HG02973 (cell line): ENCODE measurements at regions not wholly inside any gene's neighbourhood (a gene's known extent, or its start where the extent isn't known, plus 50 kb on each side); places are given as distances from the start of the nearest gene placed in this dataset.
"Not testable (repeated sequence)": the region's sequence is repeated elsewhere in the genome, so short reads cannot be mapped to it uniquely, and the experiment has no call there.

Experiments used
- ATAC-seq: cut with Tn5 transposase; IDR thresholded peaks from one replicate; pipeline ENCODE4 v1.9.1; 2021; ENCODE audit warnings: moderate library complexity; ENCODE audit not compliant: unreplicated experiment

GRCh38 chr5:36389245-36389644 is 87.5 kb upstream of the RANBP3L start:
- no peak for ATAC-seq

GRCh38 chr5:36390640-36391039 is 88.9 kb upstream of the RANBP3L start:
- ATAC-seq, result no peak

DNA sequence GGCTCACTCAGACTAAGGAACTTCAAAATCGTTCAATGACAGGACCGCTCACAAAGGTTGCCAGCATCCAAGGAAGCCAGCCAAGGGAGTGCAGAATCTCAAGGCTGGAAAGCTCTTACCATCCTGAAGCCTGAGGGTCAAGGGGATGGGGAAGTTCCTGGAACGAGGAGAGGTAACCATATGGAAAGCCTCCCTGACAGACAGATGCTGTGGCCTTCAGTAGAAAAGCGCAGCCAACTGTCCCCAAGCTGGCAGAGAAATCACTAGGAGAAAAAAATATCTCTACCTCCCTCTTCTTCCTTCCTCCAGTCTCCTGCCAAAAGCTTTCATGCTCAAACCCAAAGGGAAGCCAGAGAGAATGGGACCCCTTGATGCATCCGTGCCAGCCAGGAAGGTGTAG is 90.5 kb upstream of the RANBP3L start:
- no peak for ATAC-seq

DNA sequence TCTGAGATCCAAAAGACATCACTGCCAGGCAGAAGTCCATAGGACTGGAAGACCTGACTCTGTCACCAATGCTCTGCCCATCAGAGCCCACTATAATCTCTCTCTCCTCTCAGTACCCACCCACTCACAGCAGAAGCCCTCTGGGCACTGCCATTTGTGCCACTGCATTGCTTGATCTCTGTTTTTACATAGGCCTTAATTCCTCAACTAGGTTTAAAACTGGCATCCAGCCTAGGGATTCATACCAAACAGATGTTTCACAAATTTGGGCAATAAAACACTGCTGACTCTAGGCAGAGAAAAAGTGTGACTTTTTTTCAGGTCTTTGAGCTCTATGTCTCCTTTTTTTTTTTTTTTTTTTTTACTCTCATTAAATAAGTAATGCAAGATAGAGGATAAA is 91.1 kb upstream of the RANBP3L start:
- no peak for ATAC-seq

GRCh38 chr5:36393656-36394428 is 92.1 kb upstream of the RANBP3L start:
- no peak for ATAC-seq

DNA sequence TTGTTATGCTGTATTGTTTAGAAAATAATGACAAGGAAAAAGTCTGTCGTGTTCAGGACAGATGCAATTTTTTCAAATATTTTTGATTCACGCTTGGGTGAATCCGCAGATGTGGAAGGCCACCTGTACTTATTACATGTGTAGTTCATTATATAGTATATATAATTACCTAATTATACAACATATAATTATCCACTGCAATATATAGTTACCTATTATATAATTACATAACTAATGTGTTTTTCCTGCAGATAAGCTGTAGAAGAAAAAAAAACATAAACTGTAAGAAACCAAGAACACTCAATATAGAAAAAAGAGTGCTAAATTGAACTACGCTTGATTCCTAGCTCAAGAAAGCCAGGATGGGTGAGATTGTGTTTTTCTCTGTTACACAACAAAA is 93.6 kb upstream of the RANBP3L start:
- ATAC-seq, result no peak

GRCh38 chr5:36395947-36396346 is 94.2 kb upstream of the RANBP3L start:
- not testable (repeated sequence) for ATAC-seq

GRCh38 chr5:36396640-36397039 is 94.9 kb upstream of the RANBP3L start:
- ATAC-seq, result no peak

DNA sequence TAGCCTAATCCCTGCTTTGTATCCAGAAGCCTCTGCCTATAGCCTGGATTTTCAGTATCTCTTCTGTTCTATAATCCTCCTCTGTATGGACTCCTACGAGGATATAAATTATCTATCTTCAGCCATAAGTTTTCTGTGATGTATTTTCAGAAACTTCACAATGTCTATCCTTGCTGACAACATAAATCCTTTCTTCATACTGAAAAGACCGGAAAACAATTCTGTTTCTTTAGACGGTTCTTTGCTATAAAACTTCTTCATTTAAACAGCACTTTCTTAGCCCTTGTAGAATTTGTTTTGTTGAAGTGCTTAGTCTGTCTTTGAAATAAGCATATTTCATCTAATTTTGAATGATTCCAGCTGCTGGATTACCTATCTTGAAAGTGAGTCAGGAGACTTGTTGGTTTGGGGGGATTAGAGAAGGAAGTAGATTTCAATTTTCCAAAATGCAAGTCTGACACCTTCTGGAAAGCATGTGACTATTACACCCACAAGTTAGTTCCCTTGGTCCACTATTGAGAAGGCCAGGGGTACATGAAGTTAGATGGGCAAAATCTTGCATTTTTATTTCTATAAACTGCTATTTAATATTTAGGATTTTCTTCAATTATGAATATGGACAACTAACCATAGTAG is 96.3 kb upstream of the RANBP3L start:
- no peak for ATAC-seq

DNA sequence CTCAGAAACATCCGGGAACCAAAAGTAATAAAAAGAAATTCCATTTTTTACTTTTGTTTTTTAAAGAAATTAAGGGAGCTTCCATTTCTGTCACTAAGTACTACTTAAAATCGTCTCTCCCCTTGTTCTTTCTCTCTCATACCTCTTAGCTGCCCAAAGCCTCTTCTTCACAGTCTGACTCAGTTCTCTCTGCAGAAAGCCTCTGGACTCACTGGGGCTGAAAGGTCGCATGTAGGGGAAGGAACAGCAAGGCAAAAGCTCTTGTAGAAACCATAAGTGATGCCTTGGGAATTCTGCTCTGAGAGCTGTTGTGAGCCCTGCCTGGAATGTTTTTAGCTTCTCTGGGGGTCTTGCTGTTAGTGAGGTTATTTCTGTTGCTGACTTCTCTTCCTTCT is 100.8 kb upstream of the RANBP3L start:
- ATAC-seq, result no peak

GRCh38 chr5:36403632-36404311 is 102.1 kb upstream of the RANBP3L start:
- no peak for ATAC-seq

- no peak for ATAC-seq
Measured at GRCh38 chr5:36406023-36406422, 104.3 kb upstream of the RANBP3L start.

- no peak for ATAC-seq
Measured at GRCh38 chr5:36407396-36407795, 105.7 kb upstream of the RANBP3L start.

- ATAC-seq, result not testable (repeated sequence)
Measured at GRCh38 chr5:36409711-36410110, 108.0 kb upstream of the RANBP3L start.

- not testable (repeated sequence) for ATAC-seq
Measured at GRCh38 chr5:36410672-36411071, 109.0 kb upstream of the RANBP3L start.

DNA sequence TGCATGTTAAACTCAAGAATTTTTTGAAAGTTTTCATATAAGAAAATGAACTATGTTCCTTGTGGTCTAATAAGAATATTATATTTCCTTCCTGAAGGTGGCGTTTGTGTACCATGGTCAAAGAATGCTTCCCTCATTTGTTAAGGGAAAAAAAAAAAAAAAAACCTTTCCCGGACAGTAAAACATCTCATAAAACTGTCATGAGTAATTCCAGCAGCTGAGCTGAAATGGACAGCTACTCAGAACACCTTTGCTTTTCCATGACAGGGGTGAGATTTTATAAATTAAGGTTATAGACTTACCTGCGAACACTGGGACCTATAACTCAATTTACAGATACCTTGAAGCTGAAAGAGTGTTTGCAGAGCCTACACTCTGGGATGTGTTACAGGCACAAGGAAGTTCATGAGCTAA is 113.2 kb upstream of the RANBP3L start:
- no peak for ATAC-seq

DNA sequence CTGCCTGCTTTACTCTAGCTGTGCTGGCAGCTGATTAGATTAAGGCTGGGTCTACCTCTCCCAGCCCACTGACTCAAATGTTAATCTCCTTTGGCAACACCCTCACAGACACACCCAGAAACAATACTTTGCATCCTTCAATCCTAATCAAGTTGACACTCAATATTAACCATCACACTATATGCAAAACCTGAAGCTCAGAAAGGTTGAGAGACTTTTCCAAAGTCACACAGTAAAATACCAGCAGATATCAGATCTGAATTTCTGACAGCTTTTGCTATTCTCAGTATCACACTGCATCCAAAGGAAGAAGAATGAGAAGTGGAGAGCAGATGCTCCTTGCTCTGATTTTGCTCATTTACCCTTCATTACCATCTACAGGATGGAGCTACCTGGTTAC is 114.9 kb upstream of the RANBP3L start:
- ATAC-seq, result no peak

GRCh38 chr5:36417221-36417620 is 115.5 kb upstream of the RANBP3L start:
- no peak for ATAC-seq

DNA sequence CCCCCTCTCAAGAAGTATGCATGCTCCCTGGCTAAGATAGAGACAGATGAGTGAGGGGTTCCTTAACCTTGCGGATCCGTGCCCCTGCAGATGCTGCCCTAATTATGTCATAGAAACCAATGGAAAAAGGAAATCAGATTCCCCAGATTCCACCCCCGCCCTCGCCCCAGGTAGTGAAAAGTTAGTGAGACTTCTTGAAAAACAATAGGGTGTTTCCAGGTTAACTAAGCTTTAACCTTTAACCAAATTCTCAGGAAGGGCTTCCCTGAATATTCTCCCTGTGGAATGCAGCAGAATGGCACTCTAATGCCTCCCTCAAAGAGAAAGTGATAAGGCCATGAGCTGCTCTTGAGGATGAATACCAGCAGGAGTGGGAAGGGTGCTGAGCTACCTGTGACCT is 116.0 kb upstream of the RANBP3L start:
- ATAC-seq, result no peak

DNA sequence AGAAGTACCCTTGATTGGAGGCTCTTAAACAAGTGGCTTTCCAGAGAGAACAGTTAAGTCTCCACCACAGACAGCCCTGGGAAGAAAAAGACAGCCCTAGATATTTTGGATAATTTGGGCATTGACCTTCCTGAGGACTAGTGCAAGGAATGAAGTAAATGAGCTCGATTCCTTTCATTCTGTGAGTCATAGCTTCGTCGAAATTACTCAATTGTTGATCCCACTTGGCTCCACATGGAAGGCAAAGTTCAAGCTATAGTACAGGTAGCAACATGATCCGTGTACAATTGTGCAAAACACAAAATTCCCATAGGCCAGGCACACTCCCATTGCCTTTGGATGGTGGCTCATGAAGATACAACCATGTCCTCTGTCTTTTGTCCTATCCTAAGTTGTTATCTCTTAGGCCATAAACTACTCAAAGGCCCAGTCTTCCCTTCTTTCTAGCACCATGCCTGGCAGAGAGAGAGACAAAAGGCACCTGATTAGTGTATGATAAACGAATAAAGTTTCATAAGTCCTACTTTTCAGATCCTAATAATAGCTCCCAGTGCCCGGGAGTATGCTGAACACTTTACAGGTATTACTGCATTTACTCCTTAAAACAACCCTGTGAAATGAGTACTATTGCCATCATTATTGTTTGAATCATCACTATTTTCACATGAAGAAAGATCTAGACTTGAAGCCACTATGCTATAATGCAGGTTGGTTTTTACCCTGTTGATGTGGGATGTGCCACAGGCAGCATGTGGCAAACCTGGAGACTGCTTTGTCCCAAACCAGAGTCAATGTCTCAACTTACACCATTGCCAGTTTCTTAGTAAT is 116.7 kb upstream of the RANBP3L start:
- no peak for ATAC-seq

DNA sequence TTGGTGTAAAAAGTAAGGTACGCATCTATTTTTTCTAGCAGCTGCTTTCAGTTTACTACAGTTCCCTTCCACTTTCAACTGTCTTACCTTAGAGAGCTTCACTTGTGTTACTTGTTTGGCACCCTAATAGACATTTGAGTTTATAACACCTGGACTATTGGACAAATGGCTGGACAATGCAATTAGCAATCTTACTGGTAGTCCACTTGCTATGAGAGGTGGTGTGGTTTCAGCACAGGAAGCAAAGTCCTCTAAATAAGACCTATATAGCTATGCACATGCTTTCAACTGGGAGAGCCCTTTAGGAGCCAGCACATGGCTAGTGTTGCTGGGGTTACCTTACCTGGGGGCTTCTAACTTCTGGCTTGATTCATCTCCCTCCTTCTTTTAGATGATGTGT is 119.6 kb upstream of the RANBP3L start:
- ATAC-seq, result no peak
